ENCODE measurements at regions not wholly inside any gene's neighbourhood (a gene's known extent, or its start where the extent isn't known, plus 50 kb on each side); places are given as distances from the start of the nearest gene placed in this dataset.

- Histone ChIP-seq H3K36me3 (ENCODE audit: insufficient read depth, low read length) (no peaks in the 10 kb centered on the region), H3K27ac (ENCODE audit: low read depth in 1 of 2, low read length in 2 of 2) (no peak overlapping the region), H3K4me3 (ENCODE audit: low read length) (no peak overlapping the region), H3K9me3 (ENCODE audit: control insufficient read depth in 1 of 2, insufficient read depth in 1 of 2, low read length in 2 of 2) (no peaks in the 10 kb centered on the region), H3K27me3 (ENCODE audit: control insufficient read depth in 1 of 2, insufficient read depth in 2 of 2, low read length in 2 of 2) (no peaks in the 10 kb centered on the region), H3K4me1 (ENCODE audit: insufficient read depth, low read length) (no peaks in the 10 kb centered on the region)
- DNase-seq, result no peak
- ChIA-PET POLR2A (no interaction called here), CTCF (no interaction called here)
- intact Hi-C loops (cut with DNase I, micrococcal nuclease), result no loop called here
- TF ChIP-seq CTCF (IDR thresholded peaks at IDR 0.05), result no peak
- ATAC-seq (ENCODE audit: poor library complexity), result no peak
- no peak overlapping the region for H3K4me3 Mint-ChIP-seq
- H3K27ac Mint-ChIP-seq, result no peak overlapping the region
- H3K4me1 Mint-ChIP-seq (ENCODE audit: low read depth), result no peaks in the 10 kb centered on the region
- H3K9me3 Mint-ChIP-seq, result peaks cover 3% of the 10 kb centered on the region
- no peaks in the 10 kb centered on the region for H3K36me3 Mint-ChIP-seq (ENCODE audit: low read depth)
- no peaks in the 10 kb centered on the region for H3K27me3 Mint-ChIP-seq
Measured at GRCh38 chr7:131218727-131219128, 108.9 kb upstream of the MKLN1 start.

GRCh38 chr7:131219312-131220041 lies 108.2 kb upstream of the MKLN1 start:
- ATAC-seq (ENCODE audit: poor library complexity) (no peak), DNase-seq (peak in 1 of 14 experiments; percentile 21)
- Mint-ChIP-seq H3K36me3 (ENCODE audit: low read depth) (no peaks in the 10 kb centered on the region), H3K4me3 (no peak overlapping the region), H3K27me3 (no peaks in the 10 kb centered on the region), H3K27ac (no peak overlapping the region), H3K4me1 (ENCODE audit: low read depth) (no peaks in the 10 kb centered on the region), H3K9me3 (peaks cover 3% of the 10 kb centered on the region)
- Histone ChIP-seq H3K4me3 (ENCODE audit: low read length) (no peak overlapping the region), H3K27me3 (ENCODE audit: control insufficient read depth in 1 of 2, insufficient read depth in 2 of 2, low read length in 2 of 2) (no peaks in the 10 kb centered on the region), H3K4me1 (ENCODE audit: insufficient read depth, low read length) (no peaks in the 10 kb centered on the region), H3K9me3 (ENCODE audit: control insufficient read depth in 1 of 2, insufficient read depth in 1 of 2, low read length in 2 of 2) (no peaks in the 10 kb centered on the region), H3K36me3 (ENCODE audit: insufficient read depth, low read length) (no peaks in the 10 kb centered on the region), H3K27ac (ENCODE audit: low read depth in 1 of 2, low read length in 2 of 2) (no peak overlapping the region)
- TF ChIP-seq CTCF (IDR thresholded peaks at IDR 0.05), result no peak
- ChIA-PET POLR2A (no interaction called here), CTCF (interaction anchor here (1.0 kb wide), 1 partner anchor 30 kb away, joined by 3 read pairs; no protein-coding TSS in a partner anchor)
- intact Hi-C loops (cut with DNase I, micrococcal nuclease), result no loop called here

- Histone ChIP-seq H3K27ac (ENCODE audit: low read depth in 1 of 2, low read length in 2 of 2) (no peak overlapping the region), H3K4me3 (ENCODE audit: low read length) (no peak overlapping the region), H3K4me1 (ENCODE audit: insufficient read depth, low read length) (no peaks in the 10 kb centered on the region), H3K36me3 (ENCODE audit: insufficient read depth, low read length) (no peaks in the 10 kb centered on the region), H3K9me3 (ENCODE audit: control insufficient read depth in 1 of 2, insufficient read depth in 1 of 2, low read length in 2 of 2) (no peaks in the 10 kb centered on the region), H3K27me3 (ENCODE audit: control insufficient read depth in 1 of 2, insufficient read depth in 2 of 2, low read length in 2 of 2) (no peaks in the 10 kb centered on the region)
- Mint-ChIP-seq H3K27ac (no peak overlapping the region), H3K36me3 (ENCODE audit: low read depth) (no peaks in the 10 kb centered on the region), H3K4me1 (ENCODE audit: low read depth) (peaks cover 2% of the 10 kb centered on the region), H3K9me3 (peaks cover 3% of the 10 kb centered on the region), H3K27me3 (no peaks in the 10 kb centered on the region), H3K4me3 (no peak overlapping the region)
- intact Hi-C loops (cut with DNase I, micrococcal nuclease), result no loop called here
- ChIA-PET CTCF (no interaction called here), POLR2A (interaction anchor here (0.5 kb wide), 1 partner anchor 1303 kb away, joined by 3 read pairs; no protein-coding TSS in a partner anchor)
- DNase-seq (no peak), ATAC-seq (ENCODE audit: poor library complexity) (no peak)
- no peak for TF ChIP-seq CTCF (IDR thresholded peaks at IDR 0.05)
Measured at GRCh38 chr7:131221061-131221460, 106.6 kb upstream of the MKLN1 start.
